Ishikawa (cell line): ENCODE measurements at regions not wholly inside any gene's neighbourhood (a gene's known extent, or its start where the extent isn't known, plus 50 kb on each side); places are given as distances from the start of the nearest gene placed in this dataset.

Experiments
- CEBPB ChIP-seq: IDR thresholded peaks from 2 replicates; pipeline ENCODE4 v1.6.1; 2012
- CREB1 ChIP-seq: IDR thresholded peaks from 2 replicates; pipeline ENCODE4 v1.6.1; 2012; ENCODE audit warnings: low read depth
- EGR1 ChIP-seq: IDR thresholded peaks from 2 replicates; pipeline ENCODE4 v1.6.1; 2012
- EP300 ChIP-seq: IDR thresholded peaks from 2 replicates; pipeline ENCODE4 v1.6.1; 2012; ENCODE audit warnings: borderline replicate concordance
- FOXM1 ChIP-seq: IDR thresholded peaks from 2 replicates; pipeline ENCODE4 v1.6.1; 2012; ENCODE audit warnings: low read depth, borderline replicate concordance
- NFIC ChIP-seq: IDR thresholded peaks from 2 replicates; pipeline ENCODE4 v1.6.1; 2012
- RAD21 ChIP-seq: IDR thresholded peaks from 2 replicates; pipeline ENCODE4 v1.6.1; 2012; ENCODE audit warnings: low read depth
- TAF1 ChIP-seq: IDR thresholded peaks from 2 replicates; pipeline ENCODE4 v1.6.1; 2012; ENCODE audit warnings: low read depth, mild to moderate bottlenecking
- TCF12 ChIP-seq: IDR thresholded peaks from 2 replicates; pipeline ENCODE4 v1.6.1; 2012; ENCODE audit warnings: low read depth
- TEAD4 ChIP-seq: IDR thresholded peaks from 2 replicates; pipeline ENCODE4 v1.6.1; 2012
- YY1 ChIP-seq: IDR thresholded peaks from 2 replicates; pipeline ENCODE4 v1.6.1; 2012; ENCODE audit warnings: low read depth
- ZBTB7A ChIP-seq: IDR thresholded peaks from 2 replicates; pipeline ENCODE4 v1.6.1; 2012; ENCODE audit warnings: low read depth
- TF ChIP-seq, protein P1 (sequence below): IDR thresholded peaks from 2 replicates; pipeline ENCODE4 v1.6.1; 2012; ENCODE audit warnings: low read depth, mild to moderate bottlenecking
- TF ChIP-seq, protein P2 (sequence below): IDR thresholded peaks from 2 replicates; pipeline ENCODE4 v1.6.1; 2012
- TF ChIP-seq, protein P3 (sequence below): IDR thresholded peaks from 2 replicates; pipeline ENCODE4 v1.6.1; 2012

DNA sequence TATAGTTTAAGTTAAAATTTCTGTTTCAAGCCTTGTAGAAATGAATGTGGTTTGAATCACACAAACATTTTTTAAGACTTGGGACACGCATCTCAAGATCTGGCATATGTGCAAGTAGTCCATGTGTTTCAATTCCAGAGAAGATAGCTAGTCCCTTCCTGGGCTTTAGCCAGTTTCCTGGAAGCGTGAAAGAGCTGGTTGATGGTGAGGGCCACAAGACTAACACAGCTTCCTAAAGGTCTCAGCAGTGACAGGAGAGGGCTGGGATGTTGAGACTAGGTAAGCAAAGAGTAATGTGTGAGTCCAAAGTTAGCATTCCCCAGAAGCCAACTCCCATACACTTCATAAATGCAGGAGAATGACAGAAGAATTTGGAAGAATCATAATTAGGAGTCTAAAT lies 111.9 kb upstream of the MAP2 start:
- TF ChIP-seq FOXM1: no peak
- TF ChIP-seq, protein P1, sequence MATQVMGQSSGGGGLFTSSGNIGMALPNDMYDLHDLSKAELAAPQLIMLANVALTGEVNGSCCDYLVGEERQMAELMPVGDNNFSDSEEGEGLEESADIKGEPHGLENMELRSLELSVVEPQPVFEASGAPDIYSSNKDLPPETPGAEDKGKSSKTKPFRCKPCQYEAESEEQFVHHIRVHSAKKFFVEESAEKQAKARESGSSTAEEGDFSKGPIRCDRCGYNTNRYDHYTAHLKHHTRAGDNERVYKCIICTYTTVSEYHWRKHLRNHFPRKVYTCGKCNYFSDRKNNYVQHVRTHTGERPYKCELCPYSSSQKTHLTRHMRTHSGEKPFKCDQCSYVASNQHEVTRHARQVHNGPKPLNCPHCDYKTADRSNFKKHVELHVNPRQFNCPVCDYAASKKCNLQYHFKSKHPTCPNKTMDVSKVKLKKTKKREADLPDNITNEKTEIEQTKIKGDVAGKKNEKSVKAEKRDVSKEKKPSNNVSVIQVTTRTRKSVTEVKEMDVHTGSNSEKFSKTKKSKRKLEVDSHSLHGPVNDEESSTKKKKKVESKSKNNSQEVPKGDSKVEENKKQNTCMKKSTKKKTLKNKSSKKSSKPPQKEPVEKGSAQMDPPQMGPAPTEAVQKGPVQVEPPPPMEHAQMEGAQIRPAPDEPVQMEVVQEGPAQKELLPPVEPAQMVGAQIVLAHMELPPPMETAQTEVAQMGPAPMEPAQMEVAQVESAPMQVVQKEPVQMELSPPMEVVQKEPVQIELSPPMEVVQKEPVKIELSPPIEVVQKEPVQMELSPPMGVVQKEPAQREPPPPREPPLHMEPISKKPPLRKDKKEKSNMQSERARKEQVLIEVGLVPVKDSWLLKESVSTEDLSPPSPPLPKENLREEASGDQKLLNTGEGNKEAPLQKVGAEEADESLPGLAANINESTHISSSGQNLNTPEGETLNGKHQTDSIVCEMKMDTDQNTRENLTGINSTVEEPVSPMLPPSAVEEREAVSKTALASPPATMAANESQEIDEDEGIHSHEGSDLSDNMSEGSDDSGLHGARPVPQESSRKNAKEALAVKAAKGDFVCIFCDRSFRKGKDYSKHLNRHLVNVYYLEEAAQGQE: no peak
- no peak for TF ChIP-seq EGR1
- no peak for TF ChIP-seq CEBPB
- TF ChIP-seq NFIC: no peak
- no peak for TF ChIP-seq TEAD4
- no peak for TF ChIP-seq TCF12
- TF ChIP-seq RAD21: no peak
- TF ChIP-seq CREB1: no peak
- TF ChIP-seq, protein P2, sequence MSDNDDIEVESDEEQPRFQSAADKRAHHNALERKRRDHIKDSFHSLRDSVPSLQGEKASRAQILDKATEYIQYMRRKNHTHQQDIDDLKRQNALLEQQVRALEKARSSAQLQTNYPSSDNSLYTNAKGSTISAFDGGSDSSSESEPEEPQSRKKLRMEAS: no peak
- no peak for TF ChIP-seq TAF1
- no peak for TF ChIP-seq ZBTB7A

DNA sequence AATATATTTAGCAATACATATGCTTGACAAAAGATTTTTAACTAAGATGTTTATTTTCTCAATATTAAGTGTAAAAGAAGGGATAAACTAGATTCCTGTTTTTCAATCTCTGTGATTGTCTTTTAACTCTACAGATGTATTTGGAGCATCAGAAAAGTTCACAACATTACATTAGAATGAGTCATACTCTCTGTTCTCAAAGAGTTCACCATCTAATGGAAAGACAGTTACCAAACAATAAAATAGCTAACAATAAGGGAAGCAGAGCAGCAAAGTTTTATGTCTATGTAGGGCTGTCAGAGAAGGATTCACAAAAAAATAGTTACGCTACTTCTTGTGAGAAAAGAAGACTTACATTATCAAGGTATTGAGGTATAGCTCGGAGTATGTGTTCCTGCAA lies 109.2 kb upstream of the MAP2 start:
- TF ChIP-seq TCF12: no peak
- no peak for TF ChIP-seq TAF1
- TF ChIP-seq YY1: no peak
- TF ChIP-seq, protein P2: no peak
- TF ChIP-seq NFIC: no peak
- no peak for TF ChIP-seq ZBTB7A
- no peak for TF ChIP-seq RAD21
- TF ChIP-seq CREB1: no peak
- TF ChIP-seq CEBPB: no peak
- no peak for TF ChIP-seq EP300
- no peak for TF ChIP-seq EGR1
- TF ChIP-seq TEAD4: no peak
- TF ChIP-seq, protein P3, sequence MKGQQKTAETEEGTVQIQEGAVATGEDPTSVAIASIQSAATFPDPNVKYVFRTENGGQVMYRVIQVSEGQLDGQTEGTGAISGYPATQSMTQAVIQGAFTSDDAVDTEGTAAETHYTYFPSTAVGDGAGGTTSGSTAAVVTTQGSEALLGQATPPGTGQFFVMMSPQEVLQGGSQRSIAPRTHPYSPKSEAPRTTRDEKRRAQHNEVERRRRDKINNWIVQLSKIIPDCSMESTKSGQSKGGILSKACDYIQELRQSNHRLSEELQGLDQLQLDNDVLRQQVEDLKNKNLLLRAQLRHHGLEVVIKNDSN: no peak
- TF ChIP-seq, protein P1: no peak
- no peak for TF ChIP-seq FOXM1

DNA sequence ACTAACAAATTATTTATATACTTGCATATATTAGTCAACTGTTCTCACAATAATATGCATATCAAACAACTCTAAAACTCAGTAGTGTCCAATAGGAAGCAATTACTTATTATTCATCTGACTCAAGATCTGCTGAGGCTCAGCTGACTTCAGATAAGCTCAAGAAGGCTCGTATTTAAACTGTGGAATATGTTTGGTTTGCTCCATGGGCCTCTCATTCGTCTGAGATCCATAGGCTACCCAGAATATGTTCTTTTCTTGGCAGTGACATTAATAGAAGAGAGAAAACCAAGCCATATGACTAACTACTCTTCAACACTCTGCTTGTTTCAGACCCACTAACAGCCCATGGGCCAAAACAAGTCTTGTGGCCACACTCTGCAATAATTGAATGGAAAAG lies 107.7 kb upstream of the MAP2 start:
- TF ChIP-seq, protein P3: no peak
- no peak for TF ChIP-seq EGR1
- no peak for TF ChIP-seq EP300
- TF ChIP-seq CEBPB: no peak
- no peak for TF ChIP-seq RAD21

DNA sequence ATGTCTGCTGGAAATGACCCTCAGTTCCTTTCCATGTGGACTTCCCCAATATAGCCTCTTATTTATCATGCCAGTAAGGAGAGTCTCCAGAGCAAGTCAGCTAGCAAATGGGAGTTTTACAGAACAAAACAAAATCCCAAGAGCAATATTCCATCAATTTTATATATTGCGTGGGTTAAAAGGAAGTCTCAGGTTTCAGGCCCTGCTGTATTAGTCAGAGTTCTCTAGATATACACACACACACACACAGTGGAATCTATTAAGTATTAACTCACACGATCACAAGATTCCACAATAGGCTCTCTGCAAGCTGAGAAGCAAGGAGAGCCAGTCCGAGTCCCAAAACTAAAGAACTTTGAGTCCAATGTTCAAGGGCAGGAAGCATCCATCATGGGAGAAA lies 102.8 kb upstream of the MAP2 start:
- no peak for TF ChIP-seq CEBPB
- TF ChIP-seq EP300: no peak
- no peak for TF ChIP-seq TCF12
- no peak for TF ChIP-seq YY1
- no peak for TF ChIP-seq TEAD4
- TF ChIP-seq, protein P3: no peak

DNA sequence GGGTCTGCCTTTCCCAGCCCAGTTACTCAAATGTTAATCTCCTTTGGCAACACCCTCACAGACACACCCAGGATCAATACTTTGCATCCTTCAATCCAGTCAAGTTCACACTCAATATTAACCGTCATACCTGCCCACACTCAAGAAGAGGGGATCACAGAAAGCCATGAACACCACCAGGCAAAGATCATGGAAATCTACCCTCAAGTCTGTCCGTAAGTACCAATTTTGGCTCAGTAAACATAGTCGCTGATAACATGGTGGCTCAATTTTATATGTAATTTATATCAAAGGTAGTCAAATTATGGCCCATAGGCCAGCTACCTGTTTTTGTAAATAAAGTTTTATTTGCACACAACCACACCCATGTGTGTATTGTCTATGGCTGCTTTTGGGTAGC lies 102.3 kb upstream of the MAP2 start:
- TF ChIP-seq NFIC (no peak), FOXM1 (no peak)
- TF ChIP-seq, protein P2: no peak
- TF ChIP-seq, protein P1: no peak
